ENCODE measurements at regions not wholly inside any gene's neighbourhood (a gene's known extent, or its start where the extent isn't known, plus 50 kb on each side); places are given as distances from the start of the nearest gene placed in this dataset.

DNA sequence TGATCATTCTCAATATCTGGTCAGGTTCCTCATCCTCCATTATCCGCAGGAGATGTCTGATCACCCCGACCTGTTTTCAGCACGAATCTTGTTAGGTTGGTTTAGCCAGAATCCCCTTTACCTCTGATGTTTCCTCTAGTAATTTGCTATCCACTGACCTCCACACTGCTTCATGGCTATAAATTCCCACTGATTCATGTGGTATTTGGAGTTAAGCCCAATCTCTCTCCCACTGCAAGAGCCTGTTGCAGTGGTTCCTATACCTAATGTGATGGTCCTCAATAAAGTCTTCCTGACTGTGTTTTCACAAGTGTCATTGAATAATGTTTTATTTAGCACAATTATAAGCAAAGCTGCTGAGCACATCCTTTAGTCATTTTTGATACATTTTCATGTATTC lies 124.8 kb upstream of the CNTN3 start:
- no peak for TF ChIP-seq EZH2 (IDR thresholded peaks at IDR 0.05; ENCODE audit: borderline replicate concordance, low read length)
- TF ChIP-seq, protein P1, sequence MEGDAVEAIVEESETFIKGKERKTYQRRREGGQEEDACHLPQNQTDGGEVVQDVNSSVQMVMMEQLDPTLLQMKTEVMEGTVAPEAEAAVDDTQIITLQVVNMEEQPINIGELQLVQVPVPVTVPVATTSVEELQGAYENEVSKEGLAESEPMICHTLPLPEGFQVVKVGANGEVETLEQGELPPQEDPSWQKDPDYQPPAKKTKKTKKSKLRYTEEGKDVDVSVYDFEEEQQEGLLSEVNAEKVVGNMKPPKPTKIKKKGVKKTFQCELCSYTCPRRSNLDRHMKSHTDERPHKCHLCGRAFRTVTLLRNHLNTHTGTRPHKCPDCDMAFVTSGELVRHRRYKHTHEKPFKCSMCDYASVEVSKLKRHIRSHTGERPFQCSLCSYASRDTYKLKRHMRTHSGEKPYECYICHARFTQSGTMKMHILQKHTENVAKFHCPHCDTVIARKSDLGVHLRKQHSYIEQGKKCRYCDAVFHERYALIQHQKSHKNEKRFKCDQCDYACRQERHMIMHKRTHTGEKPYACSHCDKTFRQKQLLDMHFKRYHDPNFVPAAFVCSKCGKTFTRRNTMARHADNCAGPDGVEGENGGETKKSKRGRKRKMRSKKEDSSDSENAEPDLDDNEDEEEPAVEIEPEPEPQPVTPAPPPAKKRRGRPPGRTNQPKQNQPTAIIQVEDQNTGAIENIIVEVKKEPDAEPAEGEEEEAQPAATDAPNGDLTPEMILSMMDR (IDR thresholded peaks at IDR 0.05; ENCODE audit: low read length), result no peak
- H3K9ac ChIP-seq (ENCODE audit: low read length), result no peak overlapping the region
- H3K36me3 ChIP-seq (ENCODE audit: insufficient read depth, low read length), result no peaks in the 10 kb centered on the region
- no peaks in the 10 kb centered on the region for H4K20me1 ChIP-seq (ENCODE audit: insufficient read depth, low read length)
- no peak overlapping the region for H3K27ac ChIP-seq (ENCODE audit: low read depth, low read length, poor library complexity, severe bottlenecking)
- H3K9me2 ChIP-seq (ENCODE audit: low read depth, low read length), result no peaks in the 10 kb centered on the region
- no peaks in the 10 kb centered on the region for H3K27me3 ChIP-seq (ENCODE audit: insufficient read depth, low read length)
- H3K79me2 ChIP-seq (ENCODE audit: insufficient read depth, low read length), result no peaks in the 10 kb centered on the region
- no peaks in the 10 kb centered on the region for H3K4me1 ChIP-seq (ENCODE audit: insufficient read depth, low read length, severe bottlenecking)
- H2AFZ ChIP-seq (ENCODE audit: low read length), result no peak overlapping the region
- H3K4me3 ChIP-seq (ENCODE audit: low read depth, low read length, poor library complexity, severe bottlenecking), result no peak overlapping the region
- no peak overlapping the region for H3K4me2 ChIP-seq (ENCODE audit: low read length)
- H3F3A ChIP-seq (ENCODE audit: insufficient read depth, low read length), result no peaks in the 10 kb centered on the region
- no peaks in the 10 kb centered on the region for H3K9me3 ChIP-seq (ENCODE audit: low read length)

DNA sequence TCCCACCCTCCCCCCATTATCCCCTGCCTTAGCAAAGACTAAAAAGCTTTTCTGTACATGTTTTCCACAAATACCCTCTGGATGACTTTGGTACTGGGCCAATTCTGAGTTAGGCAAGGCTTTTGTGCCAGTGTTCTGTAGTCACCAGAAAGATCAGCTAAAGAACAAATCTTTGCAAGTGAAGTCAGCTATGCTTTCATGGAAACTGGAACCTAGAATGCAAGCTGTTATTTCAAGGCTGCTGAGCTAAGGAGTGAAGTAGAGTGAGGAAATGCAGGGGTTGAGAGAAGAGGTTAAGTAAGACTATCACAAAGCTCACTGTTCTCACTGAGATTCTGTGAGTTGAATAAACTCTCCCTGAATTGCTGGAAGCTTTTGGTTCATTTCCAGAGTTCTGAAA lies 107.8 kb upstream of the CNTN3 start:
- Histone ChIP-seq H3K27me3 (ENCODE audit: insufficient read depth, low read length) (no peaks in the 10 kb centered on the region), H4K20me1 (ENCODE audit: insufficient read depth, low read length) (no peaks in the 10 kb centered on the region), H3K4me3 (ENCODE audit: low read depth, low read length, poor library complexity, severe bottlenecking) (no peak overlapping the region), H3K9ac (ENCODE audit: low read length) (no peak overlapping the region), H3K9me2 (ENCODE audit: low read depth, low read length) (no peaks in the 10 kb centered on the region), H3K79me2 (ENCODE audit: insufficient read depth, low read length) (no peaks in the 10 kb centered on the region), H3K36me3 (ENCODE audit: insufficient read depth, low read length) (no peaks in the 10 kb centered on the region), H2AFZ (ENCODE audit: low read length) (no peak overlapping the region), H3K27ac (ENCODE audit: low read depth, low read length, poor library complexity, severe bottlenecking) (no peak overlapping the region), H3K4me1 (ENCODE audit: insufficient read depth, low read length, severe bottlenecking) (no peaks in the 10 kb centered on the region), H3F3A (ENCODE audit: insufficient read depth, low read length) (no peaks in the 10 kb centered on the region), H3K9me3 (ENCODE audit: low read length) (no peaks in the 10 kb centered on the region), H3K4me2 (ENCODE audit: low read length) (no peak overlapping the region)
- TF ChIP-seq, protein P1 (IDR thresholded peaks at IDR 0.05; ENCODE audit: low read length), result no peak
- TF ChIP-seq EZH2 (IDR thresholded peaks at IDR 0.05; ENCODE audit: borderline replicate concordance, low read length), result no peak

DNA sequence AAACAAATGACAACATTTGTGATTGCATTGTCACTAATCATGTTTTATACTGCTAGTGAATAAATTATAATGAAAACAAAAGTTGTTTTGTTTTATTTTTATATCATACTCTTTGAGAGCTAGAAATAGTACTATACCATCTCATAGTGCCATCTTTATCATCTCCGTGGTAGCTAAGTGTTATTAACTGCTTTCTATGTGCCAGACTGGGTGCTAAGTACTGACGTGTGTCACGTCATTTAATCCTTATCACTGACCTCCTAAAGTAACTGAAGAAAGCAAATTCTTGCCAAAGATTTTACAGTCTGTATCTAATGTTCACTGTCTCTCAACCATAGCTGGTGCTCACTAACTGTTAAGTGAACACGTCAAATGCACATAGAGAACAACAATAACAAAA lies 99.5 kb upstream of the CNTN3 start:
- Histone ChIP-seq H3K4me2 (ENCODE audit: low read length) (no peak overlapping the region), H3K9me2 (ENCODE audit: low read depth, low read length) (no peaks in the 10 kb centered on the region), H3K4me3 (ENCODE audit: low read depth, low read length, poor library complexity, severe bottlenecking) (no peak overlapping the region), H3K27me3 (ENCODE audit: insufficient read depth, low read length) (no peaks in the 10 kb centered on the region), H3K9ac (ENCODE audit: low read length) (no peak overlapping the region), H3K79me2 (ENCODE audit: insufficient read depth, low read length) (no peaks in the 10 kb centered on the region), H3K36me3 (ENCODE audit: insufficient read depth, low read length) (no peaks in the 10 kb centered on the region), H3K4me1 (ENCODE audit: insufficient read depth, low read length, severe bottlenecking) (no peaks in the 10 kb centered on the region), H3K27ac (ENCODE audit: low read depth, low read length, poor library complexity, severe bottlenecking) (no peak overlapping the region), H3F3A (ENCODE audit: insufficient read depth, low read length) (no peaks in the 10 kb centered on the region), H4K20me1 (ENCODE audit: insufficient read depth, low read length) (no peaks in the 10 kb centered on the region), H2AFZ (ENCODE audit: low read length) (no peak overlapping the region), H3K9me3 (ENCODE audit: low read length) (no peaks in the 10 kb centered on the region)
- no peak for TF ChIP-seq EZH2 (IDR thresholded peaks at IDR 0.05; ENCODE audit: borderline replicate concordance, low read length)
- TF ChIP-seq, protein P1 (IDR thresholded peaks at IDR 0.05; ENCODE audit: low read length), result no peak

Data from OCI-LY1 (cell line).